ENCODE measurements at regions not wholly inside any gene's neighbourhood (a gene's known extent, or its start where the extent isn't known, plus 50 kb on each side); places are given as distances from the start of the nearest gene placed in this dataset.

DNA sequence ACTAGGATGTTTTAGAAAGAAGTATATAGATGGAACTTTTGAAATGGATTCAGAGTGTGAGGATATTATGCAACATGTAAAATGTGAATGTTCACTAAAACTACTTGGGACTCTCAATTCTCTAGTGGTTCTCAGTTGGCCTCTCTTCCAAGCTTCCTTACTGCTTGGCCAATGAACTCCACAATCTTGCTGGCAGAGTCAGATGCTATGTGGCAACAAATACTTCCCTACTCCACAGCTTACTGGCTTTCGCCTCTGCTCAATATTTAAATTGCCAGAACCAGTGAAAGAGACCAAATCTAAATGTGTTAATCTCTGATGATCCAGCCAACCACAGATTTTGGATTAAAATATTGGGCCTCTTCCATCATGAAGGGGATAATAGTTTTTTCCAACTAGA, 138.4 kb downstream of the HTR1B start:
- TF ChIP-seq, protein P1, sequence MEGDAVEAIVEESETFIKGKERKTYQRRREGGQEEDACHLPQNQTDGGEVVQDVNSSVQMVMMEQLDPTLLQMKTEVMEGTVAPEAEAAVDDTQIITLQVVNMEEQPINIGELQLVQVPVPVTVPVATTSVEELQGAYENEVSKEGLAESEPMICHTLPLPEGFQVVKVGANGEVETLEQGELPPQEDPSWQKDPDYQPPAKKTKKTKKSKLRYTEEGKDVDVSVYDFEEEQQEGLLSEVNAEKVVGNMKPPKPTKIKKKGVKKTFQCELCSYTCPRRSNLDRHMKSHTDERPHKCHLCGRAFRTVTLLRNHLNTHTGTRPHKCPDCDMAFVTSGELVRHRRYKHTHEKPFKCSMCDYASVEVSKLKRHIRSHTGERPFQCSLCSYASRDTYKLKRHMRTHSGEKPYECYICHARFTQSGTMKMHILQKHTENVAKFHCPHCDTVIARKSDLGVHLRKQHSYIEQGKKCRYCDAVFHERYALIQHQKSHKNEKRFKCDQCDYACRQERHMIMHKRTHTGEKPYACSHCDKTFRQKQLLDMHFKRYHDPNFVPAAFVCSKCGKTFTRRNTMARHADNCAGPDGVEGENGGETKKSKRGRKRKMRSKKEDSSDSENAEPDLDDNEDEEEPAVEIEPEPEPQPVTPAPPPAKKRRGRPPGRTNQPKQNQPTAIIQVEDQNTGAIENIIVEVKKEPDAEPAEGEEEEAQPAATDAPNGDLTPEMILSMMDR (optimal IDR thresholded peaks at IDR 0.05 in 1 of 3, IDR thresholded peaks at IDR 0.05 in 1 of 3, conservative IDR thresholded peaks at IDR 0.05 in 1 of 3; ENCODE audit: extremely low read depth in 1 of 3, insufficient read depth in 2 of 3, low read length in 3 of 3): no peak
- no peak for TF ChIP-seq EZH2 (IDR thresholded peaks at IDR 0.05; ENCODE audit: low read length)

Measured in keratinocyte (primary cell).